GM13976 (cell line): ENCODE measurements at regions not wholly inside any gene's neighbourhood (a gene's known extent, or its start where the extent isn't known, plus 50 kb on each side); places are given as distances from the start of the nearest gene placed in this dataset.

ENCODE experiments used
- DNase-seq: peaks from one replicate; pipeline ENCODE4 v3.0.0; 2012; ENCODE audit warnings: low spot score
- CTCF ChIP-seq: IDR thresholded peaks from 2 replicates; pipeline ENCODE4 v1.5.1; 2012; ENCODE audit warnings: borderline replicate concordance, mild to moderate bottlenecking; ENCODE audit not compliant: insufficient read depth; ENCODE audit errors: extremely low read depth, missing control alignments, control extremely low read depth
- in situ Hi-C: fragments of 300-500 bp; cut with MboI; formaldehyde crosslinking; loops from one replicate; pipeline ENCODE4 v1.12.0; 2022; ENCODE audit warnings: low sequenced_read_pairs, mixed read lengths, inconsistent platforms; ENCODE audit not compliant: unreplicated experiment

GRCh38 chr4:27524224-27524623, 663.6 kb downstream of the STIM2 start:
- DNase-seq: no peak
- in situ Hi-C loops: no loop called here
- TF ChIP-seq CTCF: no peak

GRCh38 chr4:27534488-27534887, 673.8 kb downstream of the STIM2 start:
- DNase-seq: no peak
- TF ChIP-seq CTCF: no peak
- in situ Hi-C loops: no loop called here

GRCh38 chr4:27568236-27568951, 707.8 kb downstream of the STIM2 start:
- DNase-seq: no peak
- in situ Hi-C loops: no loop called here
- no peak for TF ChIP-seq CTCF

- no peak for DNase-seq
- in situ Hi-C loops: no loop called here
- TF ChIP-seq CTCF: no peak
Measured at GRCh38 chr4:27568952-27569319, 708.3 kb downstream of the STIM2 start.

GRCh38 chr4:27574743-27575142, 714.1 kb downstream of the STIM2 start:
- no peak for DNase-seq

GRCh38 chr4:27577951-27578350, 717.3 kb downstream of the STIM2 start:
- in situ Hi-C loops: no loop called here
- no peak for TF ChIP-seq CTCF
- no peak for DNase-seq

More at GRCh38 chr4:27574743-27575142, 714.1 kb downstream of the STIM2 start:
- in situ Hi-C loops: no loop called here
- TF ChIP-seq CTCF: no peak
